ENCODE measurements at regions not wholly inside any gene's neighbourhood (a gene's known extent, or its start where the extent isn't known, plus 50 kb on each side); places are given as distances from the start of the nearest gene placed in this dataset.

DNA sequence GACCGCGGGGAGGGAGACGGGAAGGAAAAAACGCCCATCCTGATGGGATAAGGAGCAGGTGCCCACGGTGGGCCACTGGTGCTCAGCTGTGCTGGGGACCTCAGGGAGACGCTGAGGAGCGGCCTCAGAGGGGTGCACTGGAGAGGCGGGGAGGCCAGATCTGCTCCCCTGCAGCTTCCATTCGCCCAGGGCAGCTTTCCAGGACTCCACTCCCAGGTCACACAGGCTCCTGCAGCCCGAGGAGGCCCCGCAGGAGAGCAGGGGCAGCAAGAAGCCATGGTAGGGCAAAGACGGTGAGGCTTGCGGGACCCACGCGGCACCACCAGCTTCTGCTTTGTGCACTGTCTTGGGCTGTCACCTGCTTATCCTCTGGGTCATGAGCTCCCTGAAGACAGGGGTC, 82.5 kb upstream of the SULF2 start:
- no peak for TF ChIP-seq JUN (CRISPR knock-in tag; IDR thresholded peaks at IDR 0.05)
- TF ChIP-seq, protein P1, sequence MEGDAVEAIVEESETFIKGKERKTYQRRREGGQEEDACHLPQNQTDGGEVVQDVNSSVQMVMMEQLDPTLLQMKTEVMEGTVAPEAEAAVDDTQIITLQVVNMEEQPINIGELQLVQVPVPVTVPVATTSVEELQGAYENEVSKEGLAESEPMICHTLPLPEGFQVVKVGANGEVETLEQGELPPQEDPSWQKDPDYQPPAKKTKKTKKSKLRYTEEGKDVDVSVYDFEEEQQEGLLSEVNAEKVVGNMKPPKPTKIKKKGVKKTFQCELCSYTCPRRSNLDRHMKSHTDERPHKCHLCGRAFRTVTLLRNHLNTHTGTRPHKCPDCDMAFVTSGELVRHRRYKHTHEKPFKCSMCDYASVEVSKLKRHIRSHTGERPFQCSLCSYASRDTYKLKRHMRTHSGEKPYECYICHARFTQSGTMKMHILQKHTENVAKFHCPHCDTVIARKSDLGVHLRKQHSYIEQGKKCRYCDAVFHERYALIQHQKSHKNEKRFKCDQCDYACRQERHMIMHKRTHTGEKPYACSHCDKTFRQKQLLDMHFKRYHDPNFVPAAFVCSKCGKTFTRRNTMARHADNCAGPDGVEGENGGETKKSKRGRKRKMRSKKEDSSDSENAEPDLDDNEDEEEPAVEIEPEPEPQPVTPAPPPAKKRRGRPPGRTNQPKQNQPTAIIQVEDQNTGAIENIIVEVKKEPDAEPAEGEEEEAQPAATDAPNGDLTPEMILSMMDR (IDR thresholded peaks at IDR 0.05) = no peak
- no peak for TF ChIP-seq TP53 (CRISPR knock-in tag; IDR thresholded peaks at IDR 0.05)
